ENCODE measurements at regions not wholly inside any gene's neighbourhood (a gene's known extent, or its start where the extent isn't known, plus 50 kb on each side); places are given as distances from the start of the nearest gene placed in this dataset.

GRCh38 chr1:232382671-232383070 is 247.3 kb downstream of the SIPA1L2 start:
- no peak for DNase-seq (ENCODE audit: low spot score)

GRCh38 chr1:232381394-232382100 is 248.4 kb downstream of the SIPA1L2 start:
- DNase-seq (ENCODE audit: low spot score): no peak

GRCh38 chr1:232380596-232380995 is 249.3 kb downstream of the SIPA1L2 start:
- no peak for DNase-seq (ENCODE audit: low spot score)

DNA sequence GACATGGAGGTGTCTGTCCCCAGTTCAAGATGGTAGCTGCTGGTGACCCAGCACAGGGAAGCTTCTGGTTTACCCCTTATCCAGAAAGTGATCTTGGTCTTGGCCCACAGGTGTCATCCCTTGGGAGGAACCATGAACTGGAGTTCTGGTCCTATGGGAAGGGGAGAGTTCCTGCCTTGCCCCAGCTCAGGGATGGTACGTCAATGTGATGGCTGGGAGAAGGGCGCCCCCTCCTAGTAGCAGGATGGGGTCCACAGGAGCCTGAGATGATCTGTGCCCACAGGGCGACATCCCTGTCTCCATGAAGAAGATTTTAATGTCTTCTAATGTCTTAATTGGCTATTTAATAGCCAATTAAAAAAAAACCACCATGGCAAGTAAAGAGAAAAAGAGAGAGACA is 249.8 kb downstream of the SIPA1L2 start:
- DNase-seq (ENCODE audit: low spot score): no peak

- DNase-seq (ENCODE audit: low spot score): no peak
Observed at GRCh38 chr1:232379063-232379434, 250.9 kb downstream of the SIPA1L2 start.

DNA sequence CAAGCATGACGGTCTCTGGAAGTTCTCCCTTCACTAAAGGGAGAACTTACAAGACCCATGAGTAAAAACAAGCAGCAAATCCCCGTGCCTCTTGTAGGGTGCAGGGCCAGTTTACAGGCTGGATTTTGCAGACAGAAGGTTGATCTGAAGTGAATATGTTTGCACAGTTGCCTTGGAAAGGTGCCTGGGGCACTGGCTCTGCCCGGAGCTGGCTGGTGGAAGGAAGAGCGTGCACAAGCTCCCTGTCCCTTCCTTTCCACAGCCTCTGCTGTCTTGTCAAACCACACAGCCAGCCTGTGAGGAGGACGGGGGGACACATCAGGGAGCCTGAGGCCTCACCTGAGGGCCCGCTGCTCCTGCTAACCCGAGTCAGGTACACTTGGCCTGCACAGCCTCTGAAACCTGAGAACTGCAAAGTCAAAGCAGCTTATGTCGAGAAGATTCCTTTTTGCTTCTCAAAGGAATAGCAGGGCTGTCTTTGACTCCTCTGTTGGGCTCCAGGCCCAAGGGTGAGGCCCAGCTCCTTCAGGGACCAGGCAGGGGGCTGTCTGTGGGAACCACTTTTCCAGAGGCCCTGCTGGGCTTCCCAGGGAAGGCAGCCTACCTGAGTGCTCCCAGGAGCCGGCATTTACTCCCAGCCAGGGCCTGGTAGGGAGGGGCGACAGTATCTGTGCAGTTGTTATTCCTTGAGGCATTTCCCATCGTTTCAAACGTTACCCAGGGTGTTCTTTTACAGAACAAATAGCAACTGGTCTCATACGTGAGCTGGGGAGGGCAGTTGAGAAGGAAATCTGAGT is 251.5 kb downstream of the SIPA1L2 start:
- DNase-seq (ENCODE audit: low spot score): no peak

DNA sequence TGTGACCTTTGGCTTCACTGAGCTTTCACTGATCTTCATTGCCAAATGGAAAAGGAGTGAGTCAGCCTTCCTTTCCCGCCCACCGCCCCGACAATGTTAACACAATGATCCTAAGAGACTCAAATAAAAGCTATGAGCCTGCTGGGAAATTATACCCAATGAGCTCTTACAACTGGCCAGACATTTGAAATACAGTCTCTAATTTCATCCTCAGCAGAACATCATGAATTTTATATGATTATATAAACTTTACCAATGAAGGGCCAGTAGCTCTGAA is 252.5 kb downstream of the SIPA1L2 start:
- DNase-seq (ENCODE audit: low spot score): no peak

GRCh38 chr1:232376632-232377493 is 253.1 kb downstream of the SIPA1L2 start:
- DNase-seq (ENCODE audit: low spot score): no peak

GRCh38 chr1:232372841-232373440 is 257.0 kb downstream of the SIPA1L2 start:
- DNase-seq (ENCODE audit: low spot score): no peak

GRCh38 chr1:232372431-232372830 is 257.5 kb downstream of the SIPA1L2 start:
- DNase-seq (ENCODE audit: low spot score): no peak

GRCh38 chr1:232369451-232370296 is 260.3 kb downstream of the SIPA1L2 start:
- no peak for DNase-seq (ENCODE audit: low spot score)

DNA sequence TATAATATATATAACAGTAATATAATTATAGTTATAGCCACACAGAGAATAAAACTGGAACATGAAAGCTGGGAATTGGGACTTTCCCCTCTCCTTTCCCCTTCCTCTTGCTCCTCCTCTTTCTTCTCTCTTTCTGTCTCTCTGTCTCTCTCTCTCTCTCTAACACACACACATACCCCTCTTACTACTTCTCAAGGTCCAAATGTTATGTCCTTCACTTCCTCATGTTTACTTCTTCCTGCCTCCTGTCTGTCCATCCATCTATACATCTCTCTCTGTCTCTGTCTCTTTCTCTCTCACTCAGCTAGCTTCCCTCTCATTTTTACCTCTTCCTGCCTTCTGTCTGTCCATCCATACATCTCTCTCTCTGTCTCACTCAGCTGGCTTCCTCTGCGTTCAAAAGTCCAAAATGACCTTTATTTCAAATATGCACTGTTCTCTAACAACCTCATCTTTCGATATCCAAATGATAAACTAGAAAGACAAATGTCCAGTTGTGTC is 261.1 kb downstream of the SIPA1L2 start:
- DNase-seq (ENCODE audit: low spot score): no peak

DNA sequence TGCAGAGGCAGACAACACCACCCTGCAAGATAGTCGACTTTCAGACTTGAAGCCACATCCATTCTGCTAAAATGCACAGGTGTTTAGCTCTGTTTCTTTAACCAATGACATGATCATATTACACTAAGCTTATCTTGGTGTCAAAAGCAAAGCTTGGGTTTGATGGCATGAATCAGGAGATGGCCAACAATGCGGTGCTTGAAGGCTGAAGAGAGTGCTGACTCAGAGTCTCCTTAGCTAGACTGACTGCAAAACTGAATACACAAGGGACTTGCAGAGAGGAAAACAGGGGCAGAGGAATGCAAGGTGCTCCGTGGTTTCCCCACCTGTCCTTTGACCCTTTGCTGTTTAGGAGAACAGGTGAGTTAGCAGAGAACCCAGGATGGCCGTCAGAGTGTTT is 262.6 kb downstream of the SIPA1L2 start:
- DNase-seq (ENCODE audit: low spot score): no peak

DNA sequence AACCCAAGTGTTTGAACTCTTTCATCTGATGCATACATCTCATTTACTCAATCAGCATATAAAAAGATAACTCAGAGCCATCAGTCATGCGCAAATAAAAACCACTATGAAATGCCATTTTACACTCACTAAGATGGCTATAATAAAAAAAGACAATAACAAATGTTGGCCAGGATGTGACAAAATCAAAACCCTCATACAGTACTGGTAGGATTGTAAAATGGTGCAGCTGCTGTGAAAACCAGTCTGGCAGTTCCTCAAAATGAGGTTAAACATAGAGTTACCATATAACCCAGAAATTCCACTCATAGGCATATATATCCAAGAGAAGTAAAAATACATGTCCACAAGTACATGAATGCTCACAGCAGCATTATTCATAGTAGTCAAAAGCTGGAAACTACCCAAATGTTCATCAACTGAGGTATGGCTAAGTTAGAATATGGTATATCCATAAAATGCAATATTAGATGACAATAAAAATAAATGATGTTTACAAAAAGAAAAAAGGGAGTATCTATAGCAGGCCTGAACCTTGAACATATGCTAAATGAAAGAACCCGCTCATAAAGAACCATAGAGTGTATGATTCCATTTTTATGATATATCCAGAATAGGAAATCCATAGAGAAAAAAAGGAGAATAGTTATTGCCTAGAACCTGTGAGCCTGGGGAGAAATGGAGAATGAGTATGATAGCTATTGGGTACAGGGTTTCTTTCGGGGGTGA is 265.1 kb downstream of the SIPA1L2 start:
- no peak for DNase-seq (ENCODE audit: low spot score)

- no peak for DNase-seq (ENCODE audit: low spot score)
Observed at GRCh38 chr1:232363008-232363407, 266.9 kb downstream of the SIPA1L2 start.

- no peak for DNase-seq (ENCODE audit: low spot score)
Observed at GRCh38 chr1:232357416-232357815, 272.5 kb downstream of the SIPA1L2 start.

DNA sequence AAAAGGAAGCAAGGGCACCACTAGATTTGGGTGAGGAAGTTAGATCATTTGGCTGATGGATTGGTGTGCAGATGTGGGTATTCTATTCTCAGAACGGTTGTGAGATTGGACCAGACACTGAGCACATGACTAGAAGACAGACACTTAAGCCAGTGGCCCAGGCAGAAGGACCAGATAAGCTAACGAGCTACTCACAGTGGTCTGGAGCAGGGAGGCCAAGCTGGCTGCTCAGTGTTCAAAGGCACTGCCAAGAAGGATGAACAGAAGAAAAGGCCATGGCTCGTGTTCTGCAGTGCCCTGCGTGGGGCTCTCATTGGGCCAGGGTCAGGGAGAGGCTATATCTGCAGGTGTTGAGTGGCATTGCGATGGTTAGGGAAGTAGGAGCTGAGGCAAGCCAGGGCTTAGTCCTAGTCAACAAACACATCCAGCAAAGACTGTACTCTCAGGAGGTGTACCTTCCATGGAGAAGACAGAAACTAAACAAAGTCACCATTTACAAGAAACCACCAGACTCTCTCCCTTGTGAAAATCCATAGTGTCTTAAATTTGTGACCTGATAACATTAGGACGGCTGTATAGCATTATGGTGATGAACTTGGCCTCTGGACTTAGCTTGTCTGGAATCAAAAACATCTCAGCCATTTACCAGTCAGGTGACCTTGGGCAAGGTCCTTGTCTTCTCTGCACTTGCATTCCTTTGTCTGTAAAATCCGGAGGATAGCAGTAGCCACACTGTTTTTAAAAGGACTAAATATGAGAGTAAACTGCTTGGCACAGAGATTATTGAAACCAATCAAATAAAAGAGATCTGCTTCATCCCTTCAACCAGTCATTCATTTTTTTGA is 274.5 kb downstream of the SIPA1L2 start:
- no peak for DNase-seq (ENCODE audit: low spot score)

- no peak for DNase-seq (ENCODE audit: low spot score)
Observed at GRCh38 chr1:232353001-232353400, 276.9 kb downstream of the SIPA1L2 start.

DNA sequence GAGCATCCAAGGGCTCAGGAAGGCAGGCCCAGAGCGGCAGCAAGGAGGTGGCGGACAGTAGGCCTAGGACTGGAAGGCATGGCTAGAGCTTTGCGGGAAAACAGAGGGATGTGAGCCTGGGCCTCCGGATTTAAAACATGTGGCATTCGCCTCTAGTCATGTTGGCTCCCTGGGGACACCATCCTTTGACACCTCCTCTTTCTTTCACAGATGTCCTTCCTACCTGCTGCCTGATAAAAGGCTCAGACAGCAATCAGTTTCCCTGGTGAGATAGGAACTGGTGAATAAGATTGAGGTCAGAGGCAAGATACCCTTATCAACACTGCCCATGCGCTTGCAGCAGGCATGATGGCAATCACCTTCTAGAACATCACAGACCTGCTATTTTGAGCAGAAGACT is 277.6 kb downstream of the SIPA1L2 start:
- no peak for DNase-seq (ENCODE audit: low spot score)

- DNase-seq (ENCODE audit: low spot score): no peak
Observed at GRCh38 chr1:232351335-232351734, 278.6 kb downstream of the SIPA1L2 start.

Data from CD4-positive, alpha-beta T cell treated with Interleukin-6 at 100 ng/mL for 8 hours (primary cell).